H1 (cell line): ENCODE measurements at regions not wholly inside any gene's neighbourhood (a gene's known extent, or its start where the extent isn't known, plus 50 kb on each side); places are given as distances from the start of the nearest gene placed in this dataset.

ENCODE experiments used
- CBX5 ChIP-seq: fragments of 300-800, 300-1000 bp; sonication (generic); IDR thresholded peaks from 2 replicates; pipeline ENCODE4 v1.7.1; 2016; ENCODE audit warnings: antibody characterized with exemption, low read length, low read depth
- EP300 ChIP-seq, 2 experiments: IDR thresholded peaks; 1 replicate in 1 of 2; 2 replicates in 1 of 2; pipeline ENCODE4 v1.6.1; 2011 to 2012; ENCODE audit warnings: low read depth in 2 of 2, low read length in 2 of 2, mild to moderate bottlenecking in 2 of 2, borderline replicate concordance in 1 of 2, inconsistent platforms in 1 of 2, moderate library complexity in 1 of 2
- MAX ChIP-seq: IDR thresholded peaks from 2 replicates; pipeline ENCODE4 v1.6.1; 2012; ENCODE audit warnings: inconsistent platforms
- RFX5 ChIP-seq: IDR thresholded peaks from 2 replicates; pipeline ENCODE4 v1.6.1; 2011; ENCODE audit warnings: low read depth, low read length, improper control_type of control experiment, borderline replicate concordance

GRCh38 chr4:20318909-20319277, 67.2 kb downstream of the SLIT2 start (continued):
- TF ChIP-seq RFX5 (no peak), CBX5 (no peak), EP300 (IDR thresholded peaks at IDR 0.05; ENCODE audit: borderline replicate concordance in 1 of 2, low read depth in 2 of 2, low read length in 2 of 2) (no peak), MAX (no peak)
